Breast epithelium (tissue), 4 donors: ENCODE measurements at regions not wholly inside any gene's neighbourhood (a gene's known extent, or its start where the extent isn't known, plus 50 kb on each side); places are given as distances from the start of the nearest gene placed in this dataset.

ENCODE experiments used
- DNase-seq, 2 donors: peaks; one replicate each; pipeline ENCODE4 v3.0.0-alpha.2; 2019; ENCODE audit warnings: low spot score in 2 of 2
- H3K27ac ChIP-seq, 2 donors: fragments of 200-600 bp; sonication (generic) in 1 of 2; one replicate each; pipeline ENCODE4 v1.5.1; 2016 to 2019; ENCODE audit warnings: mild to moderate bottlenecking in 1 of 2
- H3K27me3 ChIP-seq, 2 donors: fragments of 200-600 bp; sonication (generic) in 1 of 2; one replicate each; pipeline versions ENCODE4 v1.5.1 to v1.6.0; 2017 to 2019; ENCODE audit warnings: control low read depth in 1 of 2, mild to moderate bottlenecking in 1 of 2
- H3K36me3 ChIP-seq: fragments of 200-600 bp; one replicate; pipeline ENCODE4 v1.5.1; 2019
- H3K4me1 ChIP-seq, 2 donors: fragments of 200-600 bp; sonication (generic); one replicate each; pipeline ENCODE4 v1.5.1; 2016 to 2019; ENCODE audit warnings: control low read depth in 1 of 2
- H3K4me3 ChIP-seq, 3 donors: fragments of 200-600 bp; sonication (generic); 1 replicate in 2 of 3; 2 replicates in 1 of 3; pipeline ENCODE4 v1.5.1; 2016 to 2019; ENCODE audit warnings: mild to moderate bottlenecking in 3 of 3, moderate library complexity in 2 of 3
- H3K9me3 ChIP-seq, 2 donors: fragments of 200-600 bp; sonication (generic) in 1 of 2; one replicate each; pipeline ENCODE4 v1.5.1; 2016 to 2019; ENCODE audit warnings: control low read depth in 1 of 2
- CTCF ChIP-seq, 3 donors: fragments of 450-650 bp; IDR thresholded peaks; one replicate each; pipeline ENCODE4 v1.5.1; 2016 to 2017; ENCODE audit warnings: antibody characterized with exemption in 3 of 3, mild to moderate bottlenecking in 3 of 3, moderate library complexity in 3 of 3
- POLR2A ChIP-seq: fragments of 450-650 bp; IDR thresholded peaks from one replicate; pipeline ENCODE4 v1.6.1; 2016; ENCODE audit warnings: antibody characterized with exemption, mild to moderate bottlenecking, moderate library complexity
- POLR2AphosphoS5 ChIP-seq, 3 donors: sonication (generic); formaldehyde crosslinking; IDR thresholded peaks; one replicate each; pipeline ENCODE4 v1.6.1; 2017; ENCODE audit warnings: antibody characterized with exemption in 3 of 3
- intact Hi-C: fragments of 100-400 bp; cut with DNase I; formaldehyde crosslinking; loops from one replicate; pipeline ENCODE4 v1.15.1; 2023; ENCODE audit warnings: low total_unique reads

- no peak for DNase-seq
- Histone ChIP-seq H3K27me3 (no peaks in the 10 kb centered on the region), H3K27ac (no peak overlapping the region), H3K36me3 (no peaks in the 10 kb centered on the region), H3K9me3 (no peaks in the 10 kb centered on the region), H3K4me1 (no peaks in the 10 kb centered on the region), H3K4me3 (no peak overlapping the region)
- no peak for TF ChIP-seq POLR2AphosphoS5 (IDR thresholded peaks at IDR 0.05)
- TF ChIP-seq POLR2A, result no peak
- TF ChIP-seq CTCF (IDR thresholded peaks at IDR 0.05), result no peak
- intact Hi-C loops, result no loop called here
These were observed 936.2 kb downstream of the DSC3 start for GRCh38 chr18:30106356-30106755.

GRCh38 chr18:30103881-30104280, 938.7 kb downstream of the DSC3 start:
- Histone ChIP-seq H3K9me3 (no peaks in the 10 kb centered on the region), H3K27me3 (no peaks in the 10 kb centered on the region), H3K4me3 (no peak overlapping the region), H3K36me3 (no peaks in the 10 kb centered on the region), H3K27ac (no peak overlapping the region), H3K4me1 (no peaks in the 10 kb centered on the region)
- intact Hi-C loops, result no loop called here
- TF ChIP-seq CTCF (IDR thresholded peaks at IDR 0.05), result no peak
- TF ChIP-seq POLR2AphosphoS5 (IDR thresholded peaks at IDR 0.05), result no peak
- TF ChIP-seq POLR2A, result no peak
- DNase-seq, result no peak

GRCh38 chr18:30096796-30097195, 945.7 kb downstream of the DSC3 start:
- no peaks in the 10 kb centered on the region for H3K27me3 ChIP-seq
- DNase-seq, result no peak
- no peak overlapping the region for H3K4me3 ChIP-seq
- H3K4me1 ChIP-seq, result no peaks in the 10 kb centered on the region
- intact Hi-C loops, result no loop called here
- TF ChIP-seq POLR2AphosphoS5 (IDR thresholded peaks at IDR 0.05), result no peak
- TF ChIP-seq POLR2A, result no peak
- TF ChIP-seq CTCF (IDR thresholded peaks at IDR 0.05), result no peak
- no peak overlapping the region for H3K27ac ChIP-seq
- no peaks in the 10 kb centered on the region for H3K36me3 ChIP-seq
- H3K9me3 ChIP-seq, result no peaks in the 10 kb centered on the region

- Histone ChIP-seq H3K9me3 (no peaks in the 10 kb centered on the region), H3K4me1 (no peaks in the 10 kb centered on the region), H3K27ac (no peak overlapping the region), H3K36me3 (no peaks in the 10 kb centered on the region), H3K27me3 (no peaks in the 10 kb centered on the region), H3K4me3 (no peak overlapping the region)
- TF ChIP-seq POLR2A (no peak), CTCF (IDR thresholded peaks at IDR 0.05) (no peak), POLR2AphosphoS5 (IDR thresholded peaks at IDR 0.05) (no peak)
- no peak for DNase-seq
- intact Hi-C loops, result no loop called here
These were observed 948.0 kb downstream of the DSC3 start for GRCh38 chr18:30094556-30094955.

GRCh38 chr18:30093376-30093775, 949.2 kb downstream of the DSC3 start:
- TF ChIP-seq POLR2A, result no peak
- TF ChIP-seq POLR2AphosphoS5 (IDR thresholded peaks at IDR 0.05), result no peak
- no peak for TF ChIP-seq CTCF (IDR thresholded peaks at IDR 0.05)
- H3K4me3 ChIP-seq, result no peak overlapping the region
- intact Hi-C loops, result no loop called here
- no peaks in the 10 kb centered on the region for H3K9me3 ChIP-seq
- H3K4me1 ChIP-seq, result no peaks in the 10 kb centered on the region
- no peaks in the 10 kb centered on the region for H3K27me3 ChIP-seq
- H3K36me3 ChIP-seq, result no peaks in the 10 kb centered on the region
- no peak for DNase-seq
- H3K27ac ChIP-seq, result no peak overlapping the region
